Left ventricle myocardium inferior (tissue), 1 donor: ENCODE measurements at regions not wholly inside any gene's neighbourhood (a gene's known extent, or its start where the extent isn't known, plus 50 kb on each side); places are given as distances from the start of the nearest gene placed in this dataset.

Experiments used
- DNase-seq: peaks from one replicate; pipeline ENCODE4 v3.0.0-alpha.2; 2020
- H3K27ac ChIP-seq: fragments of 200-600 bp; replicated peaks from 2 replicates; pipeline ENCODE4 v1.8.0; 2021
- H3K27me3 ChIP-seq: fragments of 200-600 bp; 2 replicates; pipeline ENCODE4 v1.8.0; 2021; ENCODE audit warnings: low read depth
- H3K36me3 ChIP-seq: fragments of 200-600 bp; 2 replicates; pipeline ENCODE4 v1.8.0; 2021
- H3K4me1 ChIP-seq: fragments of 200-600 bp; 2 replicates; pipeline ENCODE4 v1.8.0; 2021
- H3K4me3 ChIP-seq: fragments of 200-600 bp; 2 replicates; pipeline ENCODE4 v1.8.0; 2021; ENCODE audit warnings: mild to moderate bottlenecking, moderate library complexity
- H3K9me3 ChIP-seq: fragments of 200-600 bp; replicated peaks from 2 replicates; pipeline ENCODE4 v1.8.0; 2021
- CTCF ChIP-seq: fragments of 200-600 bp; IDR thresholded peaks from 2 replicates; pipeline ENCODE4 v1.8.0; 2021; ENCODE audit warnings: antibody characterized with exemption, mild to moderate bottlenecking, borderline replicate concordance
- intact Hi-C: fragments of 100-400 bp; cut with micrococcal nuclease; formaldehyde crosslinking; loops from one replicate; pipeline ENCODE4 v1.11.0; 2022
- donor health status: DM: no; HTN: yes; CAD: no; lungs with severe emphysema.

- DNase-seq, result no peak
- no peak for TF ChIP-seq CTCF
- Histone ChIP-seq H3K36me3 (no peaks in the 10 kb centered on the region), H3K9me3 (peaks cover under 1% of the 10 kb centered on the region), H3K4me3 (no peak overlapping the region), H3K27me3 (no peaks in the 10 kb centered on the region), H3K4me1 (no peaks in the 10 kb centered on the region), H3K27ac (no peak overlapping the region)
- intact Hi-C loops, result no loop called here
Observed at GRCh38 chr11:25943777-25944661, 387.9 kb upstream of the ANO3 start.

- Histone ChIP-seq H3K27me3 (no peaks in the 10 kb centered on the region), H3K27ac (no peak overlapping the region), H3K4me1 (no peaks in the 10 kb centered on the region), H3K4me3 (no peak overlapping the region), H3K36me3 (no peaks in the 10 kb centered on the region), H3K9me3 (peaks cover 10% of the 10 kb centered on the region)
- no peak for DNase-seq
- TF ChIP-seq CTCF, result no peak
- intact Hi-C loops, result no loop called here
Observed at GRCh38 chr11:25949918-25950317, 382.0 kb upstream of the ANO3 start.

GRCh38 chr11:25953006-25953405 lies 378.9 kb upstream of the ANO3 start:
- Histone ChIP-seq H3K36me3 (no peaks in the 10 kb centered on the region), H3K4me1 (no peaks in the 10 kb centered on the region), H3K4me3 (no peak overlapping the region), H3K9me3 (peaks cover 10% of the 10 kb centered on the region), H3K27ac (no peak overlapping the region), H3K27me3 (no peaks in the 10 kb centered on the region)
- no peak for TF ChIP-seq CTCF
- intact Hi-C loops, result no loop called here
- no peak for DNase-seq

- Histone ChIP-seq H3K9me3 (no peaks in the 10 kb centered on the region), H3K4me1 (no peaks in the 10 kb centered on the region), H3K27ac (no peak overlapping the region), H3K27me3 (no peaks in the 10 kb centered on the region), H3K36me3 (no peaks in the 10 kb centered on the region), H3K4me3 (no peak overlapping the region)
- intact Hi-C loops, result no loop called here
- no peak for DNase-seq
- no peak for TF ChIP-seq CTCF
Observed at GRCh38 chr11:25958045-25958444, 373.9 kb upstream of the ANO3 start.

- no peak overlapping the region for H3K4me3 ChIP-seq
- TF ChIP-seq CTCF, result peak; percentile 30
- no peaks in the 10 kb centered on the region for H3K9me3 ChIP-seq
- H3K27ac ChIP-seq, result no peak overlapping the region
- intact Hi-C loops, result no loop called here
- no peak for DNase-seq
- H3K36me3 ChIP-seq, result no peaks in the 10 kb centered on the region
- H3K4me1 ChIP-seq, result no peaks in the 10 kb centered on the region
- H3K27me3 ChIP-seq, result no peaks in the 10 kb centered on the region
Observed at GRCh38 chr11:25961539-25961938, 370.4 kb upstream of the ANO3 start.
